ENCODE measurements at regions not wholly inside any gene's neighbourhood (a gene's known extent, or its start where the extent isn't known, plus 50 kb on each side); places are given as distances from the start of the nearest gene placed in this dataset.

DNA sequence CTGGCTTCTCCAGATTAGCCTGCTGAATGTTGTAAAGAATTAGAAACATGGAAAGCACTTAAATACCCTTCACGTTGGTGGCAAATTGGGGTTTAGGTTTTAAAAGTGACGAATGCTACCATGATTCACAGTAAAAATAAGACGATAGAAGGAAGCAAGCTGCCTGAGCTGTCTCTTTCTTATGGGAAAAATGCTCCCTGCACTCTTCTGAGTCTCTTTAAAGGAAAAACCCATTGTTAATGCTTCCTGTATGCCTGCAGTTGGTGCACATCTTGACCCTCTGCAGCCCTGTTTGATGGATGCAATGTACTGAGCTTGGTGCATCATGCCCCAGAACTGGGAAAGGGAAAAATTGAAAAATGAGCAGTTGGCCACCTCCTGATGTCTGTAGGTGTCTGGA, 258.6 kb upstream of the RASGRP1 start:
- TF ChIP-seq CSDC2 (CRISPR knock-in tag; IDR thresholded peaks at IDR 0.05) (no peak), ZFP3 (CRISPR knock-in tag; IDR thresholded peaks at IDR 0.05) (no peak), SNAI2 (CRISPR knock-in tag; IDR thresholded peaks at IDR 0.05) (no peak), PPARA (CRISPR knock-in tag; IDR thresholded peaks at IDR 0.05; ENCODE audit: borderline replicate concordance) (no peak), ISL1 (CRISPR knock-in tag; IDR thresholded peaks at IDR 0.05) (no peak), TCF4 (CRISPR knock-in tag; IDR thresholded peaks at IDR 0.05; ENCODE audit: borderline replicate concordance) (no peak), ESRRG (CRISPR knock-in tag; IDR thresholded peaks at IDR 0.05) (no peak), RARB (CRISPR knock-in tag; IDR thresholded peaks at IDR 0.05) (no peak), OSR1 (CRISPR knock-in tag; IDR thresholded peaks at IDR 0.05) (no peak)
- TF ChIP-seq, protein P1, sequence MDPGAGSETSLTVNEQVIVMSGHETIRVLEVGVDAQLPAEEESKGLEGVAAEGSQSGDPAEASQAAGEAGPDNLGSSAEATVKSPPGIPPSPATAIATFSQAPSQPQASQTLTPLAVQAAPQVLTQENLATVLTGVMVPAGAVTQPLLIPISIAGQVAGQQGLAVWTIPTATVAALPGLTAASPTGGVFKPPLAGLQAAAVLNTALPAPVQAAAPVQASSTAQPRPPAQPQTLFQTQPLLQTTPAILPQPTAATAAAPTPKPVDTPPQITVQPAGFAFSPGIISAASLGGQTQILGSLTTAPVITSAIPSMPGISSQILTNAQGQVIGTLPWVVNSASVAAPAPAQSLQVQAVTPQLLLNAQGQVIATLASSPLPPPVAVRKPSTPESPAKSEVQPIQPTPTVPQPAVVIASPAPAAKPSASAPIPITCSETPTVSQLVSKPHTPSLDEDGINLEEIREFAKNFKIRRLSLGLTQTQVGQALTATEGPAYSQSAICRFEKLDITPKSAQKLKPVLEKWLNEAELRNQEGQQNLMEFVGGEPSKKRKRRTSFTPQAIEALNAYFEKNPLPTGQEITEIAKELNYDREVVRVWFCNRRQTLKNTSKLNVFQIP (CRISPR knock-in tag; IDR thresholded peaks at IDR 0.05; ENCODE audit: borderline replicate concordance, low read depth): no peak
- TF ChIP-seq, protein P2, sequence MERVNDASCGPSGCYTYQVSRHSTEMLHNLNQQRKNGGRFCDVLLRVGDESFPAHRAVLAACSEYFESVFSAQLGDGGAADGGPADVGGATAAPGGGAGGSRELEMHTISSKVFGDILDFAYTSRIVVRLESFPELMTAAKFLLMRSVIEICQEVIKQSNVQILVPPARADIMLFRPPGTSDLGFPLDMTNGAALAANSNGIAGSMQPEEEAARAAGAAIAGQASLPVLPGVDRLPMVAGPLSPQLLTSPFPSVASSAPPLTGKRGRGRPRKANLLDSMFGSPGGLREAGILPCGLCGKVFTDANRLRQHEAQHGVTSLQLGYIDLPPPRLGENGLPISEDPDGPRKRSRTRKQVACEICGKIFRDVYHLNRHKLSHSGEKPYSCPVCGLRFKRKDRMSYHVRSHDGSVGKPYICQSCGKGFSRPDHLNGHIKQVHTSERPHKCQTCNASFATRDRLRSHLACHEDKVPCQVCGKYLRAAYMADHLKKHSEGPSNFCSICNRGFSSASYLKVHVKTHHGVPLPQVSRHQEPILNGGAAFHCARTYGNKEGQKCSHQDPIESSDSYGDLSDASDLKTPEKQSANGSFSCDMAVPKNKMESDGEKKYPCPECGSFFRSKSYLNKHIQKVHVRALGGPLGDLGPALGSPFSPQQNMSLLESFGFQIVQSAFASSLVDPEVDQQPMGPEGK (CRISPR knock-in tag; IDR thresholded peaks at IDR 0.05; ENCODE audit: borderline replicate concordance): no peak
